ENCODE measurements at regions not wholly inside any gene's neighbourhood (a gene's known extent, or its start where the extent isn't known, plus 50 kb on each side); places are given as distances from the start of the nearest gene placed in this dataset.

GRCh38 chr4:12889054-12889453 lies 595.1 kb downstream of the RAB28 start:
- Histone ChIP-seq H3K27me3 (ENCODE audit: control insufficient read depth in 4 of 4, insufficient read depth in 4 of 4, low read length in 3 of 4) (no peaks in the 10 kb centered on the region), H3K27ac (ENCODE audit: low read depth in 1 of 2, low read length in 2 of 2) (no peak overlapping the region), H3K4me3 (ENCODE audit: low read depth in 1 of 3, low read length in 3 of 3) (no peak overlapping the region), H3K9ac (ENCODE audit: low read depth in 1 of 2, low read length in 2 of 2) (no peak overlapping the region), H3K36me3 (ENCODE audit: control insufficient read depth in 4 of 4, insufficient read depth in 3 of 4, low read depth in 1 of 4, low read length in 3 of 4) (no peaks in the 10 kb centered on the region), H3K9me3 (ENCODE audit: control insufficient read depth in 4 of 4, low read length in 3 of 4) (no peaks in the 10 kb centered on the region), H3K4me1 (ENCODE audit: control insufficient read depth in 4 of 4, insufficient read depth in 4 of 4, low read length in 3 of 4) (no peaks in the 10 kb centered on the region)
- TF ChIP-seq REST (IDR thresholded peaks at IDR 0.05), result no peak
- TF ChIP-seq, protein P1, sequence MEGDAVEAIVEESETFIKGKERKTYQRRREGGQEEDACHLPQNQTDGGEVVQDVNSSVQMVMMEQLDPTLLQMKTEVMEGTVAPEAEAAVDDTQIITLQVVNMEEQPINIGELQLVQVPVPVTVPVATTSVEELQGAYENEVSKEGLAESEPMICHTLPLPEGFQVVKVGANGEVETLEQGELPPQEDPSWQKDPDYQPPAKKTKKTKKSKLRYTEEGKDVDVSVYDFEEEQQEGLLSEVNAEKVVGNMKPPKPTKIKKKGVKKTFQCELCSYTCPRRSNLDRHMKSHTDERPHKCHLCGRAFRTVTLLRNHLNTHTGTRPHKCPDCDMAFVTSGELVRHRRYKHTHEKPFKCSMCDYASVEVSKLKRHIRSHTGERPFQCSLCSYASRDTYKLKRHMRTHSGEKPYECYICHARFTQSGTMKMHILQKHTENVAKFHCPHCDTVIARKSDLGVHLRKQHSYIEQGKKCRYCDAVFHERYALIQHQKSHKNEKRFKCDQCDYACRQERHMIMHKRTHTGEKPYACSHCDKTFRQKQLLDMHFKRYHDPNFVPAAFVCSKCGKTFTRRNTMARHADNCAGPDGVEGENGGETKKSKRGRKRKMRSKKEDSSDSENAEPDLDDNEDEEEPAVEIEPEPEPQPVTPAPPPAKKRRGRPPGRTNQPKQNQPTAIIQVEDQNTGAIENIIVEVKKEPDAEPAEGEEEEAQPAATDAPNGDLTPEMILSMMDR (IDR thresholded peaks at IDR 0.05; ENCODE audit: low read depth, low read length, missing input control), result no peak
- no peak for TF ChIP-seq JUND (IDR thresholded peaks at IDR 0.05)
- TF ChIP-seq FOXA1 (IDR thresholded peaks at IDR 0.05), result no peak
- no peak for TF ChIP-seq GABPA (IDR thresholded peaks at IDR 0.05 in 1 of 2, conservative IDR thresholded peaks at IDR 0.05 in 1 of 2)
- DNase-seq (ENCODE audit: low spot score), result no peak
- 82% methylated on average over 3 of the region's 3 CpGs for WGBS

DNA sequence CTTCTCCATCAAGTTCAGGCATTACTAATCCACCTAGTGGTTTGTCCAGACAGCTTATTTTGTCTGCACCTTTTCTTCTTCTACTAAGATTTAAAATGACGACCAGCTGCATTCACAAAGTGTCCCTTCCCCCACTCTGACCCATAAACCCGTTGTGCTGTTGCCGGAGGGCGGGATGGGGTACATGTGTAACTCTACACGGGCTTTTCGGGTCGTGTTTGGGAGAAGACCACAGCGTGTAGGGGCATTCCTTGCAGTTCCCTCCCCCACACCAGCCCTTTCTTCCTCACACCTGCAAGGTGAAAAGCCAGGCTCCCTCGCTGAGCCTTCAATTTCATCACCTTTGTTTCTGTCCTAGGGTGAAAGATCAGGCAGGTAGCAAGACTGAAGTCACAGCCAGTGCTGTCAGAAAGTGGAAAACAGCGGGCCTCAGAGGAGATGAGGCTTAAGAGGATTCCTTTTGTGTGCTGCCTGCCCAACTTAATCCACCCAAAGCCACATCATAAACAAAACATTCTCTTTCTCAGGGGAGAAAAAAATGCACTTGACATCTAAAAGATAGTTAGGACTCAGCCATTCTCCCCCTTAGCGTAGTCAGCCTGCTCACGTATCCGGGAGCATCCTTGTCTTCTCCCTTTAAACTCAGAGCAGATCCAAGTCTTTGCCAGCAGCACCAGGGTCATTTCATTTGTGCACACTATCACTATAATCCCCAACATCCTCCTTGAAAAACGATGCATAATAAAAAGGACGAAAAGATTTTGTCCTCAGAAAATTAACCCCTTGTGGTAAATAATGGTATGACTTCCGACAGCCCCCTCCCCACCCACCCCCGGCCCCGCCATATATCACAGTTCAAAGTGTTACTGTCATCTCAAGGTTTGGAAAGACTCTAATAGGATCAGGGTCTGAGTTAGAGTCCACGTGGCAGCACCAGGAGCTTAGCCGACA lies 599.0 kb downstream of the RAB28 start:
- H3K4me3 ChIP-seq (ENCODE audit: low read depth in 1 of 3, low read length in 3 of 3), result no peak overlapping the region
- no peaks in the 10 kb centered on the region for H3K9me3 ChIP-seq (ENCODE audit: control insufficient read depth in 4 of 4, low read length in 3 of 4)
- H3K27ac ChIP-seq (ENCODE audit: low read depth in 1 of 2, low read length in 2 of 2), result no peak overlapping the region
- peaks cover 2 to 9% (median 3%) of the 10 kb centered on the region in 4 donors for H3K4me1 ChIP-seq (ENCODE audit: control insufficient read depth in 4 of 4, insufficient read depth in 4 of 4, low read length in 3 of 4)
- no peaks in the 10 kb centered on the region for H3K27me3 ChIP-seq (ENCODE audit: control insufficient read depth in 4 of 4, insufficient read depth in 4 of 4, low read length in 3 of 4)
- TF ChIP-seq RAD21 (IDR thresholded peaks at IDR 0.05), result no peak
- no peaks in the 10 kb centered on the region for H3K36me3 ChIP-seq (ENCODE audit: control insufficient read depth in 4 of 4, insufficient read depth in 3 of 4, low read depth in 1 of 4, low read length in 3 of 4)
- whole genome bisulfite sequencing, result 76% methylated on average over 20 of the region's 20 CpGs
- no peak overlapping the region for H3K9ac ChIP-seq (ENCODE audit: low read depth in 1 of 2, low read length in 2 of 2)
- no peak for DNase-seq (ENCODE audit: low spot score)

GRCh38 chr4:12881945-12882584 lies 602.1 kb downstream of the RAB28 start:
- no peak for DNase-seq (ENCODE audit: low spot score)
- Histone ChIP-seq H3K4me1 (ENCODE audit: control insufficient read depth in 4 of 4, insufficient read depth in 4 of 4, low read length in 3 of 4) (peaks cover 2 to 9% (median 3%) of the 10 kb centered on the region in 4 donors), H3K9ac (ENCODE audit: low read depth in 1 of 2, low read length in 2 of 2) (no peak overlapping the region), H3K36me3 (ENCODE audit: control insufficient read depth in 4 of 4, insufficient read depth in 3 of 4, low read depth in 1 of 4, low read length in 3 of 4) (no peaks in the 10 kb centered on the region), H3K27ac (ENCODE audit: low read depth in 1 of 2, low read length in 2 of 2) (no peak overlapping the region), H3K9me3 (ENCODE audit: control insufficient read depth in 4 of 4, low read length in 3 of 4) (no peaks in the 10 kb centered on the region), H3K4me3 (ENCODE audit: low read depth in 1 of 3, low read length in 3 of 3) (no peak overlapping the region), H3K27me3 (ENCODE audit: control insufficient read depth in 4 of 4, insufficient read depth in 4 of 4, low read length in 3 of 4) (no peaks in the 10 kb centered on the region)
- 33% methylated on average over 3 of the region's 3 CpGs for WGBS
- TF ChIP-seq RAD21 (IDR thresholded peaks at IDR 0.05), result peak in 1 of 2 donors; percentile 10
- TF ChIP-seq HNF4A (conservative IDR thresholded peaks at IDR 0.05), result peak in 1 of 2 donors; percentile 10
- TF ChIP-seq JUND (IDR thresholded peaks at IDR 0.05), result peak in 1 of 2 donors; percentile 11
- no peak for TF ChIP-seq RXRA (IDR thresholded peaks at IDR 0.05)
